ENCODE measurements at regions not wholly inside any gene's neighbourhood (a gene's known extent, or its start where the extent isn't known, plus 50 kb on each side); places are given as distances from the start of the nearest gene placed in this dataset.

DNA sequence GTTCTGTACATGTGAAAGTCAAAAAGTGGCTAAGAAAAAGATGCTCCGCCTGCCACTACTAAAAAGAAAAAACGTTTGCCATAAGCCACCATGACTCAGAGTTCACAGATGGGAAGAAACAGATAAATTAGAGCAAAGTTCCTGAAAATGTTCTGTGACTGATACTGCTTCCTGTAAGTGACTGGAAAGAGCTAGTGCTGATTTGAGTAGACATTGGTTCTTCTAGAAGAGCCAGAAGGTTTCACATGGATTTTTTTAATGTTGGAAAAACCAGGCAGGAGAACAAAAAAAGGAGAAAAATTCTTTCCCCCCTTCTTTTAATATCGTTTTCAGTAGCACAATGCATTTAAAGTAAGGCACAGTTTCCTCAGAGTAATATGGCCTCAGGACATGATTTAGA, 221.4 kb downstream of the HLX start:
- H3K9me2 ChIP-seq (ENCODE audit: insufficient read depth, low read length), result no peaks in the 10 kb centered on the region
- H3K36me3 ChIP-seq (ENCODE audit: insufficient read depth, low read length), result no peaks in the 10 kb centered on the region
- TF ChIP-seq POLR2AphosphoS5 (IDR thresholded peaks at IDR 0.05) (no peak), EZH2 (IDR thresholded peaks at IDR 0.05; ENCODE audit: borderline replicate concordance, insufficient read depth, low read length, poor library complexity, severe bottlenecking) (no peak), REST (IDR thresholded peaks at IDR 0.05; ENCODE audit: borderline replicate concordance) (no peak), EP300 (conservative IDR thresholded peaks at IDR 0.05; ENCODE audit: poor library complexity, severe bottlenecking) (no peak), SMC3 (conservative IDR thresholded peaks at IDR 0.05; ENCODE audit: poor library complexity) (no peak), TAF1 (IDR thresholded peaks at IDR 0.05; ENCODE audit: low read depth) (no peak), RAD21 (conservative IDR thresholded peaks at IDR 0.05) (no peak), MXI1 (conservative IDR thresholded peaks at IDR 0.05; ENCODE audit: poor library complexity, severe bottlenecking) (no peak)
- TF ChIP-seq, protein P1, sequence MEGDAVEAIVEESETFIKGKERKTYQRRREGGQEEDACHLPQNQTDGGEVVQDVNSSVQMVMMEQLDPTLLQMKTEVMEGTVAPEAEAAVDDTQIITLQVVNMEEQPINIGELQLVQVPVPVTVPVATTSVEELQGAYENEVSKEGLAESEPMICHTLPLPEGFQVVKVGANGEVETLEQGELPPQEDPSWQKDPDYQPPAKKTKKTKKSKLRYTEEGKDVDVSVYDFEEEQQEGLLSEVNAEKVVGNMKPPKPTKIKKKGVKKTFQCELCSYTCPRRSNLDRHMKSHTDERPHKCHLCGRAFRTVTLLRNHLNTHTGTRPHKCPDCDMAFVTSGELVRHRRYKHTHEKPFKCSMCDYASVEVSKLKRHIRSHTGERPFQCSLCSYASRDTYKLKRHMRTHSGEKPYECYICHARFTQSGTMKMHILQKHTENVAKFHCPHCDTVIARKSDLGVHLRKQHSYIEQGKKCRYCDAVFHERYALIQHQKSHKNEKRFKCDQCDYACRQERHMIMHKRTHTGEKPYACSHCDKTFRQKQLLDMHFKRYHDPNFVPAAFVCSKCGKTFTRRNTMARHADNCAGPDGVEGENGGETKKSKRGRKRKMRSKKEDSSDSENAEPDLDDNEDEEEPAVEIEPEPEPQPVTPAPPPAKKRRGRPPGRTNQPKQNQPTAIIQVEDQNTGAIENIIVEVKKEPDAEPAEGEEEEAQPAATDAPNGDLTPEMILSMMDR (IDR thresholded peaks at IDR 0.05; ENCODE audit: poor library complexity, severe bottlenecking), result no peak
- H3K27me3 ChIP-seq (ENCODE audit: insufficient read depth, low read depth, low read length), result no peaks in the 10 kb centered on the region
- H3K4me3 ChIP-seq (ENCODE audit: low read length), result no peak overlapping the region
- no peak overlapping the region for H3K9ac ChIP-seq (ENCODE audit: low read length)
- H3K9me3 ChIP-seq (ENCODE audit: low read length), result no peaks in the 10 kb centered on the region
- no peak overlapping the region for H3K27ac ChIP-seq (ENCODE audit: low read length)
- no peaks in the 10 kb centered on the region for H3F3A ChIP-seq (ENCODE audit: insufficient read depth, low read length, poor library complexity, severe bottlenecking)
- H4K20me1 ChIP-seq (ENCODE audit: insufficient read depth), result no peaks in the 10 kb centered on the region
- H3K4me2 ChIP-seq (ENCODE audit: low read length), result no peak overlapping the region
- no peaks in the 10 kb centered on the region for H3K79me2 ChIP-seq (replicated peaks; ENCODE audit: insufficient read depth, low read length)
- H2AFZ ChIP-seq (ENCODE audit: low read depth, low read length), result no peak overlapping the region

DNA sequence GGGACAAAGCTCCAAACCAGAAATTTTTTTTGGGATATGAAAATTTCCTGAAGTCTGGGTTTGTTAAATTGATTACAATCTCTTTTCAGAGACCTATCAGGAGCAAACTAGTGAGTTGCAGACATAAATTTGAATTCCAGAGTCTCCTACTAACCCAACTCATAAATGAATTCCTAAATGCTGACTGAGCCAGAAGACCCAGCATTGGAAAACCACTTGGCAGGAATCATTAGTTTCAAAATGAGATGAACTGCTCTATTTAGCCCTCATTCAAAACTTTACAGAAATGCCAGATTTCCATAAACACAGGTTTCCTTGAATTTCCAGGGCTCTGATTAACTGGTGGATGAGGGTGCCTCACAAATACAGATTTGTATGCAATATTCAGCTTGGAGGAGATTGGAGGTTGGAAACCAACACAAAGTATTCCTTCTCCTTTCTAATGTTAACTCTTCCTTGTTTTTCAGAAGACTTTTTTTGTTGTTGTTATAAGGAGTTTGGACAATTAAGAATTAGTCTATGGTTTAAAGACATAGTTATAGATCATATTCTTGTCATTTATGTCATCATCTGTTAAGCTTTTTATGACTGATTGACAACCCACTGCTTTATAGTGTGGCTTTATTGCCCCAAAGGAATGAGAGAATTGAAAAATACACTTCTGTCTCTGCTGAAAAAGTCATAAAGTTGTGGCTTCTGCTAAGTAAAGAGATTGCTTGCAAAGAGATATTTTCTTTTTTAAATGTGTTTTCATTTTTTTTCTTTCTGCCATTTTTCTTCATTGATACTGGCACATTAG, 222.8 kb downstream of the HLX start:
- no peak overlapping the region for H3K9ac ChIP-seq (ENCODE audit: low read length)
- H2AFZ ChIP-seq (ENCODE audit: low read depth, low read length), result no peak overlapping the region
- no peaks in the 10 kb centered on the region for H3K9me3 ChIP-seq (ENCODE audit: low read length)
- no peaks in the 10 kb centered on the region for H4K20me1 ChIP-seq (ENCODE audit: insufficient read depth)
- no peak overlapping the region for H3K4me3 ChIP-seq (ENCODE audit: low read length)
- no peak overlapping the region for H3K27ac ChIP-seq (ENCODE audit: low read length)
- H3K4me2 ChIP-seq (ENCODE audit: low read length), result no peak overlapping the region
- H3K27me3 ChIP-seq (ENCODE audit: insufficient read depth, low read depth, low read length), result no peaks in the 10 kb centered on the region
- no peaks in the 10 kb centered on the region for H3K9me2 ChIP-seq (ENCODE audit: insufficient read depth, low read length)
- no peak for TF ChIP-seq POLR2AphosphoS5 (IDR thresholded peaks at IDR 0.05)
- no peak for TF ChIP-seq RAD21 (conservative IDR thresholded peaks at IDR 0.05)
- TF ChIP-seq, protein P1 (IDR thresholded peaks at IDR 0.05; ENCODE audit: poor library complexity, severe bottlenecking), result no peak
- TF ChIP-seq REST (IDR thresholded peaks at IDR 0.05; ENCODE audit: borderline replicate concordance), result no peak
- H3F3A ChIP-seq (ENCODE audit: insufficient read depth, low read length, poor library complexity, severe bottlenecking), result no peaks in the 10 kb centered on the region
- no peaks in the 10 kb centered on the region for H3K79me2 ChIP-seq (replicated peaks; ENCODE audit: insufficient read depth, low read length)
- H3K36me3 ChIP-seq (ENCODE audit: insufficient read depth, low read length), result no peaks in the 10 kb centered on the region
